Effector memory CD4-positive, alpha-beta T cell (primary cell): ENCODE measurements at regions not wholly inside any gene's neighbourhood (a gene's known extent, or its start where the extent isn't known, plus 50 kb on each side); places are given as distances from the start of the nearest gene placed in this dataset.

Experiments used
- DNase-seq, 3 donors: peaks; one replicate each; pipeline ENCODE4 v3.0.0-alpha.2; 2020
- H3K27ac ChIP-seq: 2 replicates; pipeline ENCODE4 v1.7.0; 2013; ENCODE audit warnings: mild to moderate bottlenecking, low read length, moderate library complexity; ENCODE audit not compliant: insufficient read depth, poor library complexity, severe bottlenecking
- H3K27me3 ChIP-seq: replicated peaks from 2 replicates; pipeline ENCODE4 v1.7.0; 2013; ENCODE audit warnings: mild to moderate bottlenecking, low read length; ENCODE audit not compliant: insufficient read depth, control insufficient read depth, poor library complexity, severe bottlenecking
- H3K36me3 ChIP-seq: 2 replicates; pipeline ENCODE4 v1.7.0; 2013; ENCODE audit warnings: mild to moderate bottlenecking, low read length, moderate library complexity; ENCODE audit not compliant: control insufficient read depth, insufficient read depth
- H3K4me1 ChIP-seq: 2 replicates; pipeline ENCODE4 v1.7.0; 2013; ENCODE audit warnings: low read length, mild to moderate bottlenecking; ENCODE audit not compliant: control insufficient read depth, insufficient read depth, poor library complexity, severe bottlenecking
- H3K4me3 ChIP-seq: 2 replicates; pipeline ENCODE4 v1.7.0; 2013; ENCODE audit warnings: low read length, low read depth, mild to moderate bottlenecking; ENCODE audit not compliant: insufficient read depth, poor library complexity, severe bottlenecking
- H3K9me3 ChIP-seq: 2 replicates; pipeline ENCODE4 v1.7.0; 2013; ENCODE audit warnings: mild to moderate bottlenecking, low read length, moderate library complexity; ENCODE audit not compliant: control insufficient read depth

DNA sequence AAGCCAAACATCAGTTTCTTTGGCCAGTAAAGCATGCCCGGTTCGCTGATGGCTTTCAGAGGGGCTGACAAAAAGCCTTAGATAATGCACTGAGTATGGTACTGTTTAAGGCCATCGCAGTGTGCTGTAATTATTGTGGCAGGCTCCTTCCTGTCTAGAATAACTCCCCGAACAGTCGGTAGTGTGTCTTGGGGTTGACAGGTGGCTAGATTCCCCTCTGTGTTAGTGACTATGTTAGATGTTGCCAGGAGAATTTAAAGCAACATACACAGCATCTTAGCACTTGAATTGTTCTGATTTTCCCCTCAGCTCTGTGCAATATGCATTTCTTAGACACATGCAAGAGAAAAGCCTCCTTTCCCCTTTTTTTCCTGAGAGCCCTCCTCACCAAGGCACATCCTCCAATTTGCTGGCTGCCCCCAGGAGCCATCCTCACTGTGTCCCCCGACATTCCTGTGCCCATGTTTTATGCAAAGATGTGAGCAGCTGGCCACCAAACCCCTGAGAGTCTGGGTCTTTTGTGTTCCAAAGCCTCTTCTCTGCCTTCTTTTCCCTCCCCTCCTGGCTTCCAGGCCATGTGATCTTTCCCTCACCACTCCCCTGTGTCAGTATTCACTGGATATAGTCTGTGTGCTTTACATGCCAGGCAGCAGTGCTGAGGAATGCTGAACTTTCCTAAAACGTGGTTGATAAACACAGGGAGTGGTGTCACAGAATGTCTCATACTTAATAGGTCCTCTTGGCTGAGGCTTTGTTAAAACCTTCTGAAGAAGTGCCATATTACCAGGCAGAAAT lies 331.5 kb downstream of the HRH4 start:
- H3K27ac ChIP-seq = no peak overlapping the region
- no peaks in the 10 kb centered on the region for H3K4me1 ChIP-seq
- H3K36me3 ChIP-seq = no peaks in the 10 kb centered on the region
- DNase-seq = no peak
- H3K4me3 ChIP-seq = no peak overlapping the region
- H3K9me3 ChIP-seq = no peaks in the 10 kb centered on the region
- H3K27me3 ChIP-seq = no peaks in the 10 kb centered on the region

DNA sequence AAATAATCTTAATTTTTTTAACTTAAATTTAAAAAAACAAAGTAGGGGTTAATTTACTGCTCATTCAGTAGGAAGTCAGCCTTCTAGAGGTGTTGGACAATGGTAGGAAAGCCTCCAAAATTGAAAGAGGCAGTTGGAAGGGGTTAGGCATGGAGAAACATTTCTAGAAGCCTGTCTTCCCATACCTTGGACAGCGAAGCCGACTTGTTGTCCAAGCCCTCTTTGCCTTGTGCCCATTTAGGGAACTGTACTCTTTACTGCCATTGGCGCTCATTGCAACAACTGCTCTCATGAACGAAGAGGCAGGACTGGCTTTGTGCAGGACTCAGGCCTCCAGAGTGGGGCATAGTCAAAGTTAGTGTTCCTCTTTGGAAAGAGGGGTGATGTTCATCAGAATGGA lies 333.3 kb downstream of the HRH4 start:
- Histone ChIP-seq H3K27me3 (no peaks in the 10 kb centered on the region), H3K36me3 (no peaks in the 10 kb centered on the region), H3K4me1 (no peaks in the 10 kb centered on the region), H3K9me3 (no peaks in the 10 kb centered on the region), H3K27ac (no peak overlapping the region), H3K4me3 (no peak overlapping the region)
- DNase-seq = no peak

DNA sequence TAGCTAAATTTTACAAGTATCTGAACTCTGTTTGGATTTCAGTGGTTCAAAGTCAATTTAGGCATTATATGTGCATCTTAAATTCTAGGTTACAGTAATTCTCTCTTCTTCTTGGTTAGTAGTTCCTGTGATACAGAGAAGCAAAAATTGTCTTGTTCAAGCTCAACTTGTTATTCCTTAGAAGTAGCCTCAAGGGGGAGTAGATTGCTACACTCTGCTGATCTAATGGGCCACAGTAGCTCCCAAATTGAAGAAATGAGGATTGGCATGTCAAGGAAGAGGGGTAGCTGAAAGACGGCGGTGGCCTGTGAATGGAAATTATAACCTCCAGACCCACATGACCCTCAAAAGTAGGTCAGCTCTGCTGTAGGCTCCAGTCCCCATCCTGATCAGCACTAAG lies 334.7 kb downstream of the HRH4 start:
- Histone ChIP-seq H3K4me3 (no peak overlapping the region), H3K27me3 (no peaks in the 10 kb centered on the region), H3K36me3 (no peaks in the 10 kb centered on the region), H3K27ac (no peak overlapping the region), H3K4me1 (no peaks in the 10 kb centered on the region), H3K9me3 (no peaks in the 10 kb centered on the region)
- no peak for DNase-seq

DNA sequence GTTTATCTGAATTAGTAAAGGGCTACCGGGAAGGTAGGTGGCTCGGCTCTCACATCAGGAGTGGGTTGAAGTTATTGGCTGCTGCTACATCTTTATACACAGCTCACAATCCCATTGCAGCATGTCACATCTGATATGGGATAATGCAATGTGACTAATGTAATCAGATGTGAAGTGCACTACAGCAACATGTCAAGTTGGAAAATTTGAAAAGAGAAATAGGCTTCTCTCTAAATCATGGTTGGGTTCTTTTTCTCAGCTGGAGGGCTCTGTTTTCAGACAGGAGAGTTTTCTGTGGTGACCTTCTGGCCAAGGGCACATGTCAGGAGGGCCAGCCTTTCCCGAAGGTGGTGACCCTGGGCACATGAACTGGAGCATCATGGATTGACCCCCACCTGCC lies 337.5 kb downstream of the HRH4 start:
- DNase-seq = no peak
- Histone ChIP-seq H3K36me3 (no peaks in the 10 kb centered on the region), H3K27ac (no peak overlapping the region)

DNA sequence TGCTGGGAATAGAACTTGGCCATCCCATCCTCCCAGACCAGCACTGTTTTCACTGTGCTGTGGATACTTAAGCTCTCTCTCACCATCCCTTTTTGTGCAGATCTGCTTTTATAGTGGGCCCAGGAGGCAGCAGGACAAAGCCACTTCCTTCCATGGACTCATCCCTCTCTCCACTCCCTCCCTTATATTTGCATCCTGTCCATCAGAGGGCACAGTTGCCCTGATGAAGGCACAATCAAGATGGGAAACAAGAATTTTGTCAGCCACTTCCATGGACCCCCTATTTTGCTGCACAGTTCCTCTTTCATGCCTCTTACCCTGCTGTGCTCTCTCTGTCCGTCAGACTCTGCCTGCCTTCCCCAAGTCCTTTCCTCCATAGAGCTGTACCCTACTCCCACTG lies 338.7 kb downstream of the HRH4 start:
- Histone ChIP-seq H3K27ac (no peak overlapping the region), H3K4me3 (no peak overlapping the region), H3K36me3 (no peaks in the 10 kb centered on the region), H3K4me1 (no peaks in the 10 kb centered on the region), H3K27me3 (peaks cover 3% of the 10 kb centered on the region), H3K9me3 (no peaks in the 10 kb centered on the region)
- no peak for DNase-seq

More for the DNA sequence above, 337.5 kb downstream of the HRH4 start:
- H3K4me3 ChIP-seq = no peak overlapping the region
- peaks cover 3% of the 10 kb centered on the region for H3K27me3 ChIP-seq
- H3K9me3 ChIP-seq = no peaks in the 10 kb centered on the region
- no peaks in the 10 kb centered on the region for H3K4me1 ChIP-seq

DNA sequence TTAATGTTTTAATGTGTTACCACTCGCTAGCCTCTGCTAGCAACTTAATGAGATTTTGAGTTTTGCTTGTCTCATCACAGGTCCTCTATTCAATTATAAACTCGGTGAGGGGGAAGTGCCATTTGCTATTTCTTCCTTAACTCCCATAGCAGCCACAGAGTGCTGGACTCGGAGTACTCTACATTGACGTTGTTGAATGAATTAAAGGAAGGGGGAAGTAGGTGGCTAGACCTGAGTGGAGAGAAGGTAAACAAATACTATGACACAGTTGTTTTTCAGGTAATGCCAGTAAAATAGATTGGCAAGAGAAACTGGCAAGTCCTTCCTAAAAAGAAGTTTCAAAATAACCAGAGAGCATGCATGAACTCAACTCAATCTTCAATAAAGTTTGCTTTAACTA lies 339.3 kb downstream of the HRH4 start:
- Histone ChIP-seq H3K4me3 (no peak overlapping the region), H3K9me3 (no peaks in the 10 kb centered on the region), H3K27me3 (peaks cover 3% of the 10 kb centered on the region), H3K27ac (no peak overlapping the region), H3K36me3 (no peaks in the 10 kb centered on the region), H3K4me1 (no peaks in the 10 kb centered on the region)
- no peak for DNase-seq

DNA sequence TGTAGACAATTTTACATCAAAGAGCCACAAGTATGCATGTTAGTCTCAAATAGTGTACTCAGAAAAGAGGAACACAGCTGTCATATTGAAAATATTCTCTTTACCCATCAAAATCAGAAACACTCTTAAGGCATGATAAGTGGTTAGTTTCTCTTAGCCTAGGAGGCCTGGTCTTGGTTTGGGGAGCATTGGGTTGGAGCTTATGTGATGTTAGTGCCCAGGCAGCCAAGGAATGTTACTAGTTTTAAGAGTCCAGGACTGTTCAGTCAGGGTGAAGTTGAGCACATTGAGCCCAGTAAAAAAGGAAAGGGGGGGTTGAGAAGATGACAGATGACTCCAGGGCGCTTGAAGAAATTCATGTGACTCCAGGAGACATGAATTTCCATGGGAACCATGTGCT lies 340.6 kb downstream of the HRH4 start:
- no peaks in the 10 kb centered on the region for H3K36me3 ChIP-seq
- no peak for DNase-seq
- no peak overlapping the region for H3K27ac ChIP-seq
- no peaks in the 10 kb centered on the region for H3K9me3 ChIP-seq
- H3K27me3 ChIP-seq = peaks cover 3% of the 10 kb centered on the region
- no peaks in the 10 kb centered on the region for H3K4me1 ChIP-seq
- H3K4me3 ChIP-seq = no peak overlapping the region

DNA sequence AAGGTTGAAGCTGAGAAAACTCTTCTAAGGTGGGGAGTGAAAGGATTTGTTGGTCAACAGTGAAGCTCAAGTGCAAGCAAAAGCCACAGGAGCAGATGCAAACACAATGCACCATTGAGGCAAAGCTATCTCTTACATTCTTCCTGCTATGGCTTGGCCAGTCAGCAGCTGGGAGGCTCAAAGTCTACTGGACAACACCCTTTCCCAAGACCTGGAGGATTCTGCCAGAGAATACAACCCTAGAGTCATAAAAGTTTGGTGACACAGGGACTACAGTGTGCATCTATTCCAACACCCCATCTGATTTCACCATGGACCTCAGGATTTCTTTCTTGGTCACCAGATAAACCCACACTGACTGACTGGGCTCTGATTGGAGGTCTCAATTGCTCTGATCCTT lies 342.0 kb downstream of the HRH4 start:
- peaks cover 3% of the 10 kb centered on the region for H3K27me3 ChIP-seq
- no peaks in the 10 kb centered on the region for H3K9me3 ChIP-seq
- no peaks in the 10 kb centered on the region for H3K4me1 ChIP-seq
- H3K36me3 ChIP-seq = no peaks in the 10 kb centered on the region
- H3K27ac ChIP-seq = no peak overlapping the region
- DNase-seq = no peak
- H3K4me3 ChIP-seq = no peak overlapping the region

DNA sequence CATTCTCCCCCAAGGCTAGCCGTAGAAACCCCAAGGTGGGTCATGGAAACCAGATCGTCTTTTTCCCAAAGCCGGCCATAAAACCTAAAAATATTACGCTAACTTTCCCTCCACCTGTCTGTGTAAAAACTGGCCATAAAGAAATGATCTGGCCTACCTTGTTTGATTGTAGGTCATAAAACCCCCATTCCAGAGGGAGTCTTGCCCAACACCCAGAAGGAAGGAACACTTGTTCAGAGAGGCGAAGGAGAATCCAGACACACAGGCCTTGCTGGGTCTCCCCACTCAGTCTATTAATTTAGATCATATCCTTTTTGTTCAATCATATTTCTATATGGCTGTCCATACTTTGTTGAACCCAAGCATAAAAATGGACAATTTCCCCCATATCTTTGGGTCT lies 344.7 kb downstream of the HRH4 start:
- no peaks in the 10 kb centered on the region for H3K9me3 ChIP-seq
- no peak overlapping the region for H3K4me3 ChIP-seq
- no peaks in the 10 kb centered on the region for H3K4me1 ChIP-seq
- H3K36me3 ChIP-seq = no peaks in the 10 kb centered on the region
- H3K27me3 ChIP-seq = peaks cover 3% of the 10 kb centered on the region
- DNase-seq = no peak
- no peak overlapping the region for H3K27ac ChIP-seq

DNA sequence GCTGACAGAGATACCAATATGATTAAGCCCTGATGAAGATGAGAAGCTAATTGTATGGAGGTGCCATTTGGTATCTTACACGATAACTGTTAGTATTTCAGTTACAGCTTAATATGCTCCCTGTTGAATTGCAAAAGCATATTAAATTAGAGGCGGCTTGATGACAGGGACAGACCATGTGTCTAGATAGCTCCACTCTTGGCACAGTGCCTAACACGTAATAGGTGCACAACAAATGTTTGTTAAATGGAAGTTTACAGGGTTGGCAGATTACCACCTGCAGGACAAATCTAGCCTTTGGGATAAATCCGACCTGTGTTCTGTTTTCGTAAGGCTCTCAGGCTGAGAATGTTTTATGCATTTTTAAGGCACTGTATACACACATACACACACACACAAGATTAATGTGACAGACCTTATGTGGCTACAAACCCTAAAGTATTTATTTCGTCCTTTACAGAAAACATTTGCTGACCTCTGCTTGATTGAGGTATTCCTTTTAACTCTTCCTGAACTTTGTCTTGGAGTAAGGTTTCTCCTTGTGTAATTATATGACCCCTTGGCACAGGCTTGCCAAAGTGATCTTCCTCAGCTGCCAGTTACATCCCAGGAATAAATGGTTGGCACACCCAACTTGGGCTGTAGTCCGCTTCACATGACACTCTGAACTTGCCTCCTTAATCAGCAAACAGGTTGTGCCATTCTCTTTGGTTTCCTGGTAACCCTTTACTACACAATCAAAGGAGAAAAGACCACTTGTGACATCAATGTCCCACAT lies 348.9 kb downstream of the HRH4 start:
- H3K4me1 ChIP-seq = no peaks in the 10 kb centered on the region
- no peaks in the 10 kb centered on the region for H3K27me3 ChIP-seq
- H3K9me3 ChIP-seq = no peaks in the 10 kb centered on the region
- no peak overlapping the region for H3K4me3 ChIP-seq
- no peak overlapping the region for H3K27ac ChIP-seq
- DNase-seq = no peak
- no peaks in the 10 kb centered on the region for H3K36me3 ChIP-seq
